COLO668 (cell line): ENCODE measurements at regions not wholly inside any gene's neighbourhood (a gene's known extent, or its start where the extent isn't known, plus 50 kb on each side); places are given as distances from the start of the nearest gene placed in this dataset.
"Not testable (repeated sequence)": the region's sequence is repeated elsewhere in the genome, so short reads cannot be mapped to it uniquely, and the experiment has no call there.

Source experiments
- DNase-seq: peaks from one replicate; lab custom pipeline; 2025; ENCODE audit not compliant: unreplicated experiment; lab: John Stamatoyannopoulos, UW

GRCh38 chr13:73819711-73820110 lies 314.5 kb downstream of the KLF12 start:
- DNase-seq = no peak

GRCh38 chr13:73816702-73817101 lies 317.5 kb downstream of the KLF12 start:
- DNase-seq = no peak

GRCh38 chr13:73815796-73816195 lies 318.4 kb downstream of the KLF12 start:
- no peak for DNase-seq

- no peak for DNase-seq
Measured at GRCh38 chr13:73810647-73811046, 323.6 kb downstream of the KLF12 start.

GRCh38 chr13:73809561-73809960 lies 324.6 kb downstream of the KLF12 start:
- no peak for DNase-seq

- no peak for DNase-seq
Measured at GRCh38 chr13:73808318-73808717, 325.9 kb downstream of the KLF12 start.

GRCh38 chr13:73805326-73805958 lies 328.8 kb downstream of the KLF12 start:
- not testable (repeated sequence) for DNase-seq

GRCh38 chr13:73803997-73804396 lies 330.2 kb downstream of the KLF12 start:
- DNase-seq = no peak

- no peak for DNase-seq
Measured at GRCh38 chr13:73800011-73800410, 334.2 kb downstream of the KLF12 start.

GRCh38 chr13:73794755-73795154 lies 339.4 kb downstream of the KLF12 start:
- no peak for DNase-seq

GRCh38 chr13:73793361-73793760 lies 340.8 kb downstream of the KLF12 start:
- no peak for DNase-seq

- no peak for DNase-seq
Measured at GRCh38 chr13:73792796-73793195, 341.4 kb downstream of the KLF12 start.

- DNase-seq = no peak
Measured at GRCh38 chr13:73782450-73783449, 351.5 kb downstream of the KLF12 start.

- no peak for DNase-seq
Measured at GRCh38 chr13:73781384-73781783, 352.8 kb downstream of the KLF12 start.

- no peak for DNase-seq
Measured at GRCh38 chr13:73779881-73780280, 354.3 kb downstream of the KLF12 start.

- DNase-seq = no peak
Measured at GRCh38 chr13:73778242-73778864, 355.9 kb downstream of the KLF12 start.

- DNase-seq = no peak
Measured at GRCh38 chr13:73777134-73777533, 357.1 kb downstream of the KLF12 start.

GRCh38 chr13:73776151-73776785 lies 357.9 kb downstream of the KLF12 start:
- DNase-seq = no peak

- DNase-seq = no peak
Measured at GRCh38 chr13:73773168-73773549, 361.0 kb downstream of the KLF12 start.

GRCh38 chr13:73772449-73773167 lies 361.6 kb downstream of the KLF12 start:
- no peak for DNase-seq
